GM18505 (cell line): ENCODE measurements at regions not wholly inside any gene's neighbourhood (a gene's known extent, or its start where the extent isn't known, plus 50 kb on each side); places are given as distances from the start of the nearest gene placed in this dataset.
"Not testable (repeated sequence)": the region's sequence is repeated elsewhere in the genome, so short reads cannot be mapped to it uniquely, and the experiment has no call there.

Experiments
- ATAC-seq: cut with Tn5 transposase; IDR thresholded peaks from one replicate; pipeline ENCODE4 v1.9.1; 2021; ENCODE audit not compliant: unreplicated experiment
- POLR2A ChIP-seq: IDR thresholded peaks from 4 replicates; pipeline ENCODE4 v1.6.1; 2011; ENCODE audit warnings: borderline replicate concordance; ENCODE audit not compliant: insufficient read depth, insufficient read length; ENCODE audit errors: extremely low read depth

GRCh38 chr5:167063788-167064187 lies 1227.7 kb upstream of the WWC1 start:
- TF ChIP-seq POLR2A = no peak
- no peak for ATAC-seq

- TF ChIP-seq POLR2A = no peak
- ATAC-seq = no peak
Observed at GRCh38 chr5:167064198-167064776, 1227.2 kb upstream of the WWC1 start.

GRCh38 chr5:167065794-167066193 lies 1225.7 kb upstream of the WWC1 start:
- TF ChIP-seq POLR2A = no peak
- no peak for ATAC-seq

GRCh38 chr5:167071981-167072610 lies 1219.3 kb upstream of the WWC1 start:
- TF ChIP-seq POLR2A = no peak
- ATAC-seq = no peak

GRCh38 chr5:167081561-167081960 lies 1209.9 kb upstream of the WWC1 start:
- no peak for TF ChIP-seq POLR2A
- no peak for ATAC-seq

- no peak for ATAC-seq
- no peak for TF ChIP-seq POLR2A
Observed at GRCh38 chr5:167096816-167097215, 1194.6 kb upstream of the WWC1 start.

GRCh38 chr5:167104351-167104750 lies 1187.1 kb upstream of the WWC1 start:
- TF ChIP-seq POLR2A = no peak
- no peak for ATAC-seq

- no peak for ATAC-seq
- TF ChIP-seq POLR2A = no peak
Observed at GRCh38 chr5:167105941-167106340, 1185.5 kb upstream of the WWC1 start.

- no peak for TF ChIP-seq POLR2A
Observed at GRCh38 chr5:167107684-167108083, 1183.8 kb upstream of the WWC1 start.

GRCh38 chr5:167108266-167108665 lies 1183.2 kb upstream of the WWC1 start:
- ATAC-seq = not testable (repeated sequence)

More at GRCh38 chr5:167107684-167108083, 1183.8 kb upstream of the WWC1 start:
- no peak for ATAC-seq

GRCh38 chr5:167112556-167112955 lies 1178.9 kb upstream of the WWC1 start:
- no peak for ATAC-seq
- no peak for TF ChIP-seq POLR2A

GRCh38 chr5:167122267-167122666 lies 1169.2 kb upstream of the WWC1 start:
- TF ChIP-seq POLR2A = no peak
- no peak for ATAC-seq

GRCh38 chr5:167123126-167123525 lies 1168.3 kb upstream of the WWC1 start:
- no peak for TF ChIP-seq POLR2A
- no peak for ATAC-seq

GRCh38 chr5:167128581-167128980 lies 1162.9 kb upstream of the WWC1 start:
- TF ChIP-seq POLR2A = no peak
- ATAC-seq = no peak

GRCh38 chr5:167140548-167141291 lies 1150.7 kb upstream of the WWC1 start:
- TF ChIP-seq POLR2A = no peak
- ATAC-seq = no peak

GRCh38 chr5:167143716-167144115 lies 1147.7 kb upstream of the WWC1 start:
- no peak for TF ChIP-seq POLR2A
- ATAC-seq = no peak
